Mesendoderm (in vitro differentiated cells): ENCODE measurements at regions not wholly inside any gene's neighbourhood (a gene's known extent, or its start where the extent isn't known, plus 50 kb on each side); places are given as distances from the start of the nearest gene placed in this dataset.

Experiments
- DNase-seq: peaks from one replicate; pipeline ENCODE4 v3.0.0; 2013
- H2AK5ac ChIP-seq: 2 replicates; pipeline ENCODE4 v1.6.1; 2013; ENCODE audit warnings: low read length, inconsistent platforms
- H2BK120ac ChIP-seq: 2 replicates; pipeline ENCODE4 v1.6.1; 2013; ENCODE audit warnings: low read depth, mild to moderate bottlenecking, low read length, moderate library complexity, mixed read lengths
- H2BK15ac ChIP-seq: replicated peaks from 2 replicates; pipeline ENCODE4 v1.6.1; 2013; ENCODE audit warnings: low read depth, mild to moderate bottlenecking, moderate library complexity
- H2BK5ac ChIP-seq: 2 replicates; pipeline ENCODE4 v1.6.1; 2013; ENCODE audit warnings: low read length, inconsistent platforms
- H3K18ac ChIP-seq: 2 replicates; pipeline ENCODE4 v1.6.1; 2013; ENCODE audit warnings: mild to moderate bottlenecking, low read length, mixed read lengths
- H3K23ac ChIP-seq: one replicate; pipeline ENCODE4 v1.6.1; 2013; ENCODE audit warnings: low read length
- H3K27ac ChIP-seq: 2 replicates; pipeline ENCODE4 v1.5.1; 2013; ENCODE audit warnings: low read depth, mild to moderate bottlenecking, inconsistent platforms, low read length, moderate library complexity
- H3K27me3 ChIP-seq: 2 replicates; pipeline ENCODE4 v1.6.1; 2013; ENCODE audit warnings: low read length, control low read depth, mild to moderate bottlenecking, inconsistent platforms; ENCODE audit not compliant: insufficient read depth, poor library complexity
- H3K36me3 ChIP-seq: 2 replicates; pipeline ENCODE4 v1.6.1; 2013; ENCODE audit warnings: low read length, inconsistent platforms; ENCODE audit not compliant: control insufficient read depth, insufficient read depth
- H3K4ac ChIP-seq: one replicate; pipeline ENCODE4 v1.6.1; 2013; ENCODE audit warnings: low read depth, mild to moderate bottlenecking, low read length, moderate library complexity
- H3K4me1 ChIP-seq: 2 replicates; pipeline ENCODE4 v1.6.1; 2013; ENCODE audit warnings: low read depth, low read length, inconsistent platforms; ENCODE audit not compliant: control insufficient read depth
- H3K4me2 ChIP-seq: 2 replicates; pipeline ENCODE4 v1.6.1; 2013; ENCODE audit warnings: low read length
- H3K4me3 ChIP-seq: 2 replicates; pipeline ENCODE4 v1.5.1; 2013; ENCODE audit warnings: mild to moderate bottlenecking, low read length
- H3K56ac ChIP-seq: one replicate; pipeline ENCODE4 v1.6.1; 2013; ENCODE audit warnings: low read length
- H3K79me1 ChIP-seq: 2 replicates; pipeline ENCODE4 v1.6.1; 2013; ENCODE audit warnings: low read length, inconsistent platforms
- H3K79me2 ChIP-seq: 2 replicates; pipeline ENCODE4 v1.6.1; 2013; ENCODE audit warnings: mild to moderate bottlenecking, low read length; ENCODE audit not compliant: control insufficient read depth, insufficient read depth
- H3K9ac ChIP-seq: 2 replicates; pipeline ENCODE4 v1.6.1; 2013; ENCODE audit warnings: low read length, inconsistent platforms
- H4K5ac ChIP-seq: one replicate; pipeline ENCODE4 v1.6.1; 2013; ENCODE audit warnings: low read length
- H4K8ac ChIP-seq: one replicate; pipeline ENCODE4 v1.6.1; 2013; ENCODE audit warnings: low read depth, mild to moderate bottlenecking, control low read depth, low read length, moderate library complexity
- whole genome bisulfite sequencing: extraction: QIAGEN DNeasy Blood & Tissue Kit; methylation state at CpG from one replicate; pipeline ENCODE4 v1.1.7; 2013; ENCODE audit warnings: low lambda C conversion rate, missing lambda C conversion rate; ENCODE audit not compliant: insufficient coverage; ENCODE audit errors: extremely low coverage; 5-methylcytosine and 5-hydroxymethylcytosine counted together

GRCh38 chr5:112084149-112084548 is 327.2 kb upstream of the NREP start:
- H2BK120ac ChIP-seq, result no peak overlapping the region
- no peak overlapping the region for H3K27ac ChIP-seq
- H3K27me3 ChIP-seq, result no peaks in the 10 kb centered on the region
- no peak overlapping the region for H2AK5ac ChIP-seq
- H4K8ac ChIP-seq, result no peak overlapping the region
- no peaks in the 10 kb centered on the region for H3K79me1 ChIP-seq
- no peak for DNase-seq
- H3K23ac ChIP-seq, result no peak overlapping the region
- H4K5ac ChIP-seq, result no peak overlapping the region
- no peaks in the 10 kb centered on the region for H3K36me3 ChIP-seq
- H2BK15ac ChIP-seq, result no peak overlapping the region
- no peak overlapping the region for H3K18ac ChIP-seq
- no peak overlapping the region for H3K56ac ChIP-seq
- no peak overlapping the region for H3K4me2 ChIP-seq
- no CpG with 5 or more reads among the region's 2 CpGs for WGBS
- H2BK5ac ChIP-seq, result no peak overlapping the region
- no peak overlapping the region for H3K9ac ChIP-seq
- no peak overlapping the region for H3K4ac ChIP-seq
- no peaks in the 10 kb centered on the region for H3K4me1 ChIP-seq
- no peaks in the 10 kb centered on the region for H3K79me2 ChIP-seq
- H3K4me3 ChIP-seq, result no peak overlapping the region

GRCh38 chr5:112083623-112084022 is 326.6 kb upstream of the NREP start:
- no peak overlapping the region for H4K8ac ChIP-seq
- no peak overlapping the region for H4K5ac ChIP-seq
- no peaks in the 10 kb centered on the region for H3K79me2 ChIP-seq
- H3K9ac ChIP-seq, result no peak overlapping the region
- no peak overlapping the region for H3K27ac ChIP-seq
- H3K4ac ChIP-seq, result no peak overlapping the region
- no peak overlapping the region for H3K4me2 ChIP-seq
- no peak overlapping the region for H3K23ac ChIP-seq
- H2BK5ac ChIP-seq, result no peak overlapping the region
- H2BK120ac ChIP-seq, result no peak overlapping the region
- no peak overlapping the region for H3K56ac ChIP-seq
- H3K79me1 ChIP-seq, result no peaks in the 10 kb centered on the region
- H3K4me1 ChIP-seq, result no peaks in the 10 kb centered on the region
- WGBS, result no CpG with 5 or more reads among the region's 4 CpGs
- H3K18ac ChIP-seq, result no peak overlapping the region
- no peak overlapping the region for H2BK15ac ChIP-seq
- no peaks in the 10 kb centered on the region for H3K36me3 ChIP-seq
- no peaks in the 10 kb centered on the region for H3K27me3 ChIP-seq
- H2AK5ac ChIP-seq, result no peak overlapping the region
- no peak overlapping the region for H3K4me3 ChIP-seq
- DNase-seq, result no peak

- no peak overlapping the region for H4K5ac ChIP-seq
- H3K9ac ChIP-seq, result no peak overlapping the region
- no peaks in the 10 kb centered on the region for H3K36me3 ChIP-seq
- no peak overlapping the region for H3K4me2 ChIP-seq
- no peak for DNase-seq
- no peak overlapping the region for H3K23ac ChIP-seq
- no peak overlapping the region for H4K8ac ChIP-seq
- H2BK120ac ChIP-seq, result no peak overlapping the region
- no peak overlapping the region for H3K4ac ChIP-seq
- H3K4me3 ChIP-seq, result no peak overlapping the region
- H3K27me3 ChIP-seq, result no peaks in the 10 kb centered on the region
- no peaks in the 10 kb centered on the region for H3K4me1 ChIP-seq
- H2BK15ac ChIP-seq, result no peak overlapping the region
- H3K56ac ChIP-seq, result no peak overlapping the region
- H3K18ac ChIP-seq, result no peak overlapping the region
- H3K79me1 ChIP-seq, result no peaks in the 10 kb centered on the region
- H3K27ac ChIP-seq, result no peak overlapping the region
- no peak overlapping the region for H2BK5ac ChIP-seq
- no peaks in the 10 kb centered on the region for H3K79me2 ChIP-seq
- WGBS, result no CpG with 5 or more reads among the region's 1 CpG
- no peak overlapping the region for H2AK5ac ChIP-seq
These were observed 320.2 kb upstream of the NREP start for GRCh38 chr5:112077180-112077579.

GRCh38 chr5:112070022-112070421 is 313.0 kb upstream of the NREP start:
- Histone ChIP-seq H3K23ac (no peak overlapping the region), H3K4me1 (no peaks in the 10 kb centered on the region), H3K4ac (no peak overlapping the region), H3K27ac (no peak overlapping the region), H2BK5ac (no peak overlapping the region), H3K79me1 (no peaks in the 10 kb centered on the region), H3K27me3 (no peaks in the 10 kb centered on the region), H3K4me3 (no peak overlapping the region), H3K79me2 (no peaks in the 10 kb centered on the region), H3K9ac (no peak overlapping the region), H2BK15ac (no peak overlapping the region), H3K36me3 (no peaks in the 10 kb centered on the region), H4K8ac (no peak overlapping the region), H3K18ac (no peak overlapping the region), H3K4me2 (no peak overlapping the region), H2AK5ac (no peak overlapping the region), H4K5ac (no peak overlapping the region), H2BK120ac (no peak overlapping the region), H3K56ac (no peak overlapping the region)
- DNase-seq, result peak; percentile 18
- WGBS, result no CpG with 5 or more reads among the region's 1 CpG

GRCh38 chr5:112069329-112069728 is 312.3 kb upstream of the NREP start:
- no peaks in the 10 kb centered on the region for H3K27me3 ChIP-seq
- H4K5ac ChIP-seq, result no peak overlapping the region
- no peaks in the 10 kb centered on the region for H3K4me1 ChIP-seq
- H2BK5ac ChIP-seq, result no peak overlapping the region
- H3K4ac ChIP-seq, result no peak overlapping the region
- no peak for DNase-seq
- no peak overlapping the region for H3K4me3 ChIP-seq
- H3K9ac ChIP-seq, result no peak overlapping the region
- H3K27ac ChIP-seq, result no peak overlapping the region
- H3K18ac ChIP-seq, result no peak overlapping the region
- H2BK120ac ChIP-seq, result no peak overlapping the region
- no peak overlapping the region for H3K23ac ChIP-seq
- H3K79me1 ChIP-seq, result no peaks in the 10 kb centered on the region
- H3K79me2 ChIP-seq, result no peaks in the 10 kb centered on the region
- H2AK5ac ChIP-seq, result no peak overlapping the region
- no peak overlapping the region for H3K4me2 ChIP-seq
- no peak overlapping the region for H4K8ac ChIP-seq
- no peak overlapping the region for H2BK15ac ChIP-seq
- no CpG with 5 or more reads among the region's 3 CpGs for WGBS
- no peaks in the 10 kb centered on the region for H3K36me3 ChIP-seq
- no peak overlapping the region for H3K56ac ChIP-seq

GRCh38 chr5:112068593-112068992 is 311.6 kb upstream of the NREP start:
- no CpG with 5 or more reads among the region's 3 CpGs for WGBS
- Histone ChIP-seq H3K23ac (no peak overlapping the region), H3K9ac (no peak overlapping the region), H2AK5ac (no peak overlapping the region), H3K27ac (no peak overlapping the region), H3K79me1 (no peaks in the 10 kb centered on the region), H3K36me3 (no peaks in the 10 kb centered on the region), H3K4me3 (no peak overlapping the region), H2BK120ac (no peak overlapping the region), H2BK5ac (no peak overlapping the region), H3K4me2 (no peak overlapping the region), H2BK15ac (no peak overlapping the region), H3K18ac (no peak overlapping the region), H3K56ac (no peak overlapping the region), H3K27me3 (no peaks in the 10 kb centered on the region), H4K8ac (no peak overlapping the region), H4K5ac (no peak overlapping the region), H3K4ac (no peak overlapping the region), H3K79me2 (no peaks in the 10 kb centered on the region), H3K4me1 (no peaks in the 10 kb centered on the region)
- no peak for DNase-seq
